Renal pelvis (tissue), 1 donor: ENCODE measurements at regions not wholly inside any gene's neighbourhood (a gene's known extent, or its start where the extent isn't known, plus 50 kb on each side); places are given as distances from the start of the nearest gene placed in this dataset.
"Not testable (repeated sequence)": the region's sequence is repeated elsewhere in the genome, so short reads cannot be mapped to it uniquely, and the experiment has no call there.

ENCODE experiments used
- DNase-seq: peaks from one replicate; pipeline ENCODE4 v3.0.0-alpha.2; 2013

DNA sequence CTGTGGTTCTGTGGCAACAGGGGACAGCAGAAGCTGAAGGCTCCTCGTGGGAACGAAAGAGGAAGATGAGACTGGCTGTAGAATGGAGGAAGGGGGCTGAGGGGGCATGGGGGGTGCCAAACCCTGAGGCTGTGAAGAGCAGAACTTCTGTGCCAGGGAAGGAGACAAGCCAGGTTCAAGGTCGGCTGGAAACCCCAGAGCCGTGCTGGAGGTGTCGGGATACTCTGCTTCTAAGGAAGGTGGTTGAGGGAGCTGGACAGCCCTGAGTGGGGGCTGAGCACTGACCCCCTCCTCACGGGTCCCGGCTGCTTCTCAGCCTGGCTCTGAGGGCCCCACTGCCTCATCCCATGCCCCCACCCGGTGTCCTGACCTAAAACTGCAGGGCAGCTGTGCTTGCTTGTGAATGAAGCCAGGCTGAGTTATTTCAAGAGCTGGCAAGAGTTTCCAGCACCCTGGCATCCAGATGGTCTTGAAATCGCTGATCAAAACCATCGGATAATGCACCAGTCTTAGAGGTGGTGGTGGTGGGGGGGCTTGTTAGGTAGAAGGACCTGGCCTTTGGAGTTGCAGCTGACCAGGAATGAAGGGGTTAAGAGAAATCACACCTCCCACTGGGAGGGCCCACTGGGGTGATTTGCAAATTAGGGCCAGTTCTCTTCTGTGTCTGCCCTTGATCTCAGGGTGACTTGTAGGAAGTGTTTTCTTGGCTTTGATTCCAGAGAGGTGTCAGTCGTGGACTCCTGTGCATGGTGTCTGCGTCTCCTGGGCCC is 218.9 kb upstream of the C1orf174 start:
- no peak for DNase-seq

DNA sequence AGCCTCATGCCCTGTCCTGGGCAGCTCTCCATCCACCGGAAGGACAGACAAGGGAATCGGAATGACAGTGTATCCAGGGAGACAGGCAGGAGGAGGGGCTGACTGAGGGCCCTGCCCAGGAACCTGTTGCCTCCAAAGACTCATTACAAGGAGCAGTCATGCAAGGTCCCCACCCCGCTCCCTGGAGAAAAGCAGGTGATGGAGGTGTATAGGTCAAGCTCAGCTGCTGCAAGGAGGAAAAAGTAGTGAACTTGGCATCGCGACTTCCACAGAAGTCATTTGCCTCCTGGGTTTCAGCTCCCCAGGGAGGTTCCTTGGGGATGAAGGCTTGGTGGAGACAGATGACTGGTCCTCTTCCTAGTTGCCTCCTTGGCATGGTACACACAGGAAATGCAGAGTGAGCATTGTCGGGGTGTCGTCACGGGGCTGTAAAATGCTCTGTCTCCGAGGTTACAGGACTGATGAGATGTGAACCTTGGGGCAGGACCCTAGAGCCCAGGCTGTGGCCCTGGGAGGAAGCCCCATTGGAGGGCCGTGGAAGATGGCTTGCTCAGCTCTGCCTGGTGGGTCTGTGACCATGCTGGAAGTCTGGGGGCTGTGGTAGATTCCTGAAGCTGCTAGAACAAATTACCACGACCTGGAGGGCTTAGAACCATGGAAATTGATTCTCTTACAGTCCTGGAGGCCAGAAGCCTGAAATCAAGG is 219.6 kb upstream of the C1orf174 start:
- DNase-seq, result no peak

DNA sequence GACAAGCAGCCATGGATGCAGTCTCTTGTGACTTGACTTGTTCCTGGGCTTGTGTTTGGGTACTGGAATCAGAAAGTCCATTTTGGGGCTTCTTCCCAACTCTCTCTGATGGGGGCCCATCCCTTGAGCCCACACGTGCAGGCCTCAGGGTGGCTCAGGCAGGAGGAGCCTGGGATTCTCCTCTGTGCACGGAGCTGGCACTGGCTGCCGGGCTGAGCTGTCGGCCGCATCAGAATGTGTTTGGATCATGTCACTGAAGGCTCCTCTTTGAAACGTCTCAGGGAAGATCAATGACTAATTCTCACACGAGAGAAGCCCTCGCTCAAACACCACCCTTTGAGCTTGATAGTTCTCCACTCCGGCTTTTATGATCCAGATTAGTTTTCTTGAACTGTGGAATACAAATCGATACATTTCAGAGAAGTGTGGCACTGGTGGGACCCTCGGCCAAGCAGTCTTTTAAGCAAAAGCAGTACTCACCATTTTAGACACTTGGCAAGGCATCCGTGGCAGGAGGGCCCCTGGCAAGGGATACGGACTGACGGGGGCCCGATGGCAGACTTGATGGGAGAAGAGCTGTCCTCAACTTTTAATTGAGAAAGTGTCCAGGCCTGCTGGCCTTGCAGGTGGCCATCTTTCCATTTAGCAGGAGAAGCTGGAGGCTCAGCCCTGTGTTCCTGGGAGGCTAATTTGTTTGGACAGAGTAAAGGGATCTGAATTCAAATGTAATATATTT is 220.7 kb upstream of the C1orf174 start:
- DNase-seq, result no peak

DNA sequence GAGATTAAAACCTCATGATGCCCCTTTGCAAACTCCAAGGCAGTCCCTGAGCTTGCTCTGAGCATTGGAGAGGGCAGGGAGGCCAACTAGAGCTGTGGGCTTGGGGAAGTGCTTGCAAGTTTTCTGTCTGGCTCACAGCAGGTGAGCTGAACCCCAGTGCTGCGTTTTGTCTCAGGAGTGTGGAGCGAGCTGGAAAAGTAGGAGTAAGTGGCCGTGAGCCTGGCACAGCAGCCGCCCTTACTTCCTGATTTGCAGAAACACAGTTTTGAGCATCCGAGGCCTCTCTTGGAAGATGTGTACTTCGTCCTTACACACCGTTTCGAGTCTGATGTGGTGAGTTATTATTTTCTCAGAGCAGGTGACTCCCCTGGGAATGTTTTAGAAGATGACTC is 221.2 kb upstream of the C1orf174 start:
- DNase-seq, result no peak

DNA sequence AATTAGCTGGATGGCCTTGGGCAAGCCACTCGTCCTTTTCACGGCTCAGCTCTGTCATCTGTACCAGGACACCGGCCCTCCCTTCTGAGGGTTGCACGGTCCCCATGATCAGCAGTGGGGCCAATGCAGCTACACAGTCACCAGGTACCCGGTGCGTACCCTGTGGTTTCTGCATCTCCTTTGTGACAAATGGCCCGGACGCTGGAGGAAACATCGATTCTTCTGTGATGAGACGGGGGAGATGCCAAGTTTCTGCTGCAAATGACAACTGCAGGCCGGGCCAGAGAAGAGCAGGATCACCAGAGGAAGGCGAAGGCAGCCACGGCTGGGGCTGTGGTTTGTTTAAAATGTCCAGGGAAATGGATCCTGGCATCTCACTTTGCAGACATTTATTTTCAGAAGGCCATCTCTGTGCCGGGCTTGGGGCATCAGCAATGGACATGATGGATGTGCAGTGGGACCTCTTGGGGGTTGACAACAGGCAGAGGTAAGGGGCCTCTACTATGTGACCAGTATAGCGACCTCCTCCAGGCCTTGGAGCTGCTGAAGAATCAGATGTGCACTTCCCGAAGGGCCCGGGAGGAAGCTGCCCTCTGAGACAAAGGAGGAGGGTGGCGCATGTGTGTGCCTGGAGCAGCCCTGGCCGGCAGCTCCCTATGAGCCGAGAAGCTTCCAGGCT is 221.9 kb upstream of the C1orf174 start:
- DNase-seq, result no peak

DNA sequence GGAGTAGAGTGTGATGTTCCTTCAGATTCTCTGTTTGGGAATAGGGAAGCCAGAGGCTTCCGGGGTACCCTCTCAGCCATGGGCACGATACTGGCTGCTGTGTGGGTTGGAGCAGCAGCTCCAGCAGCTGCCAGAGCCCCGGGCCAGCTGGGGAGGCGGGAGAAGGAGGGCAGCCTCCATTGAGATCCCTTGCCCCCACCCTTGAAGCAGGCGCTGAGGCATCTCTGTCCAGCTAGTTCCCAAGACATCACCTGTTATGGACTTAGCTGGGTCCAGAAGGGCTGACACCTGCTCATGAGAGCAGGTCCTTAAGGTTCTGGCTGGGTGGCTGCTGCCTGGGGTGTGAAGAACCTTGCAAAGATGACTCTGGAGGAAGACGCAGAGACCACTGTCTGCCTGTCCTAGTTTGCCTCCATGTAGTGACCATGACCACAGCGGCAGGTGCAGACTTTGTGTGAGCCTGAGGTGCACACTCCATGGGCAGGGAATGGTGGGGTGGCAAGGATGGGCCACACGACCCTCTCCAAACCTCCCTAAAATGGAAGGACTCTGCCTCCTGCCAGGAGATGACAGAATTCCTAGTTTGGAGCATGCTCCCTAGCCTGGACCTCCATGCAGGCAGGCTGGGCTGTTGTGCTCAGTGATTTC is 222.6 kb upstream of the C1orf174 start:
- no peak for DNase-seq

DNA sequence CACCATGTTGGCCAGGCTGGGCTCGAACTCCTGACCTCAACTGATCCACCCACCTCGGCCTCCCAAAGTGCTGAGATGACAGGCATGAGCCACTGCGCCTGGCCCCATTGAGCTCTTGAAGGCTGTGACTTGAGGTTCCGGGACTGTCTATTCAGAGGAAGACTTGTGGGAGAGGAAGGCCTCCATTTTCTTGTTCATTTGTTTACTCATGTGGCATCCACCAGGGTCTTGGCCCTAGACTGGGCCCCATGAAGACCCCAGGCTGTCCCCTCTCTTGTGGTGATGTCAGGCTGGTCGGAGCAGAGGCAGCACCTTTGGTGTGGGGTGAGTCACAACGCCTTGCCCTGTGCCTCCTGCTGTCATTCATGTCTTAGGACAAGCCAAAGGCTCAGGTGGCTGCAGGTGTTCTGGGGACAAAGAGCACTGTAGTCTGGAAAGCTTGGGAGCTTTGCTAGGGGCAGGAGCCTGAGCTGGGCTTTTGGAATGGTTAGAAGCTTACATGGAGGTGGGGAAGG is 224.6 kb upstream of the C1orf174 start:
- DNase-seq, result no peak

DNA sequence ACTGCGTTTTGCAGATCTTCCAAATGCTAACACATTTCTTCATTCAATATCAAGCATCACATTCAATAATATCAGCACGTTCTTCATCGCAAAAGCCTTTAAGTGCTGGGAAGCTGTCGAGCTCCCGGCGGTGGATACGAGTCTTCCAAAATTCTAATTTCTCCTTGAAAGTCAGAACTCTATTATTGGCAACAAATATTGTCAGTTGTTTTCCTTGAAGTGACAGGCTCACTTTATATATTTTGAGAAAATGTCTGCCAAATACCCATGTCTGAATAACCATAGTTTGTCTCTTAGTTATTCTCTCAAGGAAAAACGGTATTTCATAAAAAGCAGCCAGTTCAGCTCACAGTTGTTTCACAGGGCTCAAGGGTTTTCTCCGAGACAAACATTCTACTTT is 226.2 kb upstream of the C1orf174 start:
- DNase-seq, result no peak

DNA sequence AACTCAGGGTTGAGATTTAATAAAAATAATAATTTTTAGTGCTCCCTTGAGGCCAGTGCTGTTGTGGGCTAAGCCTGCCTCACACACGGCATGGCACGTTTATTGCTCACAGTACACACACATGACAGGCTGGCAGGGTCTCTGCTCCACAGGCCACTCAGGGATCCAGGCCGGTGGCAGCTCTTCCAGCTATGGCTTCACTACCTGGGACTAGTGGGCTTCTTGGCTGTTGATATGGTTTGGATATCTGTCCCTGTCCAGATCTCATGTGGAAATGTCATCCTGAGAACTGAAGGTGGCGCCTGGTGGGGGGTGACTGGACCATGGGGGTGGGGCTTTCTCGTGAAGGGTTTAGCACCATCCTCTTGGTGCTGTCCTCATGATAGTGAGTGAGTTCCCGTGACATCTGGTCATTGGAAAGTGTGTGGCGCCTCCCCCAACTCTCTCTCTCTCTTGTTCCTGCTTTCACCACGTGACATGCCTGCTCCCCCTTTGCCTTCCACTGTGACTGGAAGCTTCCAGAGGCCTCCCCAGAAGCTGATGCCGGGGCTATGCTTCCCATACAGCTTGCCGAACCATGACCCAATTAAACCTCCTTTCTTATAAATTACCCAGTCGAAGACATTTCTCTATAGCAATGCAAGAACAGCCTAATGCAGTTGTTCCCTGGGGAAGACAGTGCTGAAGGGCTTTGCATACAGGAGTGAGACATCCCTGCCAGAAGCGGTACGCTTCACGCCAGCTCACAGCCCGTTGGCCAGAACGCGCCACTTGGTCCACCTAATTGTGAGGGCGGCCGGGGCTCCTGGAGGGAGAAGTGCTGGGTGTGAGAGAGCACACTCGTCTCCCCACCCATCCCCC is 226.9 kb upstream of the C1orf174 start:
- DNase-seq, result no peak

DNA sequence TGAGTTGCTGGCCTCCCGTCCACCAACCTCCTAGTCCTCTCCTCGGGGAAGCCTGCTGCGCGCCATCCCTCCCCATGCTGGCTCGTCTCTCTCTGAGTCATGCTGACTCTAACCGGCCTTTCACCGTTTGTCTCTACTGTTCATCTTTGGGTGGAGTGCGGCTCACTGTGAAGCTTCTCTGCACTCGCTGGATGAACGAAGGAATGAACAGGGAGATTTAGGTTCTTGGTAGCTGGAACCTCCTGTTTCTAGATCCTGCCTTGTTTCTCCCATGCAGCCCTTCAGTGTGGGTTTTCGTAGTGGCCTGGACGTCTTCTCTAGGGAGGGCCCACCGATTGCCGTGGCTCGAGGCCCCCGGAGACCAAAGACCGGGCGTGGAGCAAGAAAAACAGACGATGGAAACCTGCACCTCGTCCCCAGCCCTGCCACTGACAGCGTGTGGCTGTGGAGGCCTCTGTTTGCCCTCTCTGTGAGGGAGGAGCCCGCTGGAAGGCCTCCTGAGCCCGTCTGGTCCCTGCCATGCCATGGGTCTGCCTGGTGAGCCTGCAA is 227.6 kb upstream of the C1orf174 start:
- DNase-seq, result no peak

DNA sequence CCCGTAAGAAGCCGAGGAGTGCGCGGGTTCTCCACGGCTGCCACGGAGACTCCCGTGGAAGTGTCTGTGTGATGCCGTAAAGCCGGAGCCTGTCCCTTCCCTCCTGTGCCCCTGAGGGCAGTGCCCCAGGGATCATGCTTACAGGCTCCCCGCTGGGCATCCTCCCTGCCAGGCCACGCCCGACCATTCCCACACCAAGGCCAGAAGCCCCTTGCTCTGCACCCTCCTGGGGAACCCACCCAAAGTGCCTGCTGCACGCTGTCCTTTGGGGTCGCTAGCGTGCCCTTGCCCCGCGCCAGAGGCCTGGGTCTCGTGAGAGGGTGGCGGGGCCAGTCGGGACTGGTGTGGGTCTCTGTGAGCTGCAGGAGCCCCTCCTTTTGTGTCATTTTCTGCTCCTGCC is 228.5 kb upstream of the C1orf174 start:
- DNase-seq, result no peak

DNA sequence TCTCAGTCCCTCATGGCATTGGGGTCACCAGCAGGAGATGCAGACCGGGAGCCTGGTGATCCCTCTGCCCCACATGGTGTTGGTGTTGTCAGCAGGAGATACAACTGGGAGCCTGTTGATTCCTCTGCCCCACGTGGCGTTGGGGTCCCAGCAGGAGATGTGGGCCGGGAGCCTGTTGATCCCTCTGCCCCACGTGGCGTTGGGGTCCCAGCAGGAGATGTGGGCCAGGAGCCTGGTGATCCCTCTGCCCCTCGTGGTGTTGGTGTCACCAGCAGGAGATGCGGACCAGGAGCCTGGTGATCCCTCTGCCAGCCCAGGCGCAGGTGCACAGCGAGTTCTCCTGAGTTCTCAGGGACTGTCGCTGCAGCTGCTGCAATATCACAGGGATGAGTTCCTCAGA is 229.6 kb upstream of the C1orf174 start:
- DNase-seq, result no peak

DNA sequence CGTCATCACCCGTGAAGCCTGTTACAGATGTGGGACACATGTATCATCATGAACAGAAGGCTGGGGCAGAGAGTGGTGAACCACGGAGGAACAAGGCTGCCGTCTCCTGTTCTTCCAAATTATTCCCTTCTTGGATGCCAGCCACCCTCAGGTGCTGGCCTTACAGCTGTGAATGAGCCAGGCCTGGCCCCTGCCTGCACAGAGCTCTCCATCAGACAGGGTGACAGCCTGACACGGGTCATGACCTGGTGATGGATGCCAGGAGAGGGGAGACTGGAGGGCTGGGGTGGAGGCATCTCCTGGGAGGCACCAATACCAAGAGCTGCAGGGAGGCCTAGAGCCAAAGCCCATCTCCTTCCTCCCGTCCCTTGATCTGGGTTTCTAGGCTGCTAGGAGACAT is 230.0 kb upstream of the C1orf174 start:
- no peak for DNase-seq

DNA sequence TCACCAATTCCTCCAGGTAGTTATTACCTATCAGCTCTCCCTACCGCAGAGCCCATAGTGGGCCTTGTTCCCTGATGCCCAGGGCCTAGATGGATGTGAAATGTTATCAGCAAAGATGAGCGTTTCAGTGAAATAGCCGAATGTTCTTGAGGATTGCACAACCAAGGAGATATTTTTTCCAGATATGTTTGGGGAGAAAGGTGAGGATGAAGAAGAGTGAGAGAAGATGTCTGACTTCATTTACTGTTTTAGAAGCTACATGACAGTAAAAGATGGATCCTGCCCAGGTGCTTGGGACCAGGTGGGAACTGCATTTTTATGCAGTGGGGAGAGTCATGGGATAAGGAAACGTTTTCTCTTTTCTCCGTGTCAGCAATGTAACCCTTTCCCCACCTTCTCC is 231.7 kb upstream of the C1orf174 start:
- no peak for DNase-seq

DNA sequence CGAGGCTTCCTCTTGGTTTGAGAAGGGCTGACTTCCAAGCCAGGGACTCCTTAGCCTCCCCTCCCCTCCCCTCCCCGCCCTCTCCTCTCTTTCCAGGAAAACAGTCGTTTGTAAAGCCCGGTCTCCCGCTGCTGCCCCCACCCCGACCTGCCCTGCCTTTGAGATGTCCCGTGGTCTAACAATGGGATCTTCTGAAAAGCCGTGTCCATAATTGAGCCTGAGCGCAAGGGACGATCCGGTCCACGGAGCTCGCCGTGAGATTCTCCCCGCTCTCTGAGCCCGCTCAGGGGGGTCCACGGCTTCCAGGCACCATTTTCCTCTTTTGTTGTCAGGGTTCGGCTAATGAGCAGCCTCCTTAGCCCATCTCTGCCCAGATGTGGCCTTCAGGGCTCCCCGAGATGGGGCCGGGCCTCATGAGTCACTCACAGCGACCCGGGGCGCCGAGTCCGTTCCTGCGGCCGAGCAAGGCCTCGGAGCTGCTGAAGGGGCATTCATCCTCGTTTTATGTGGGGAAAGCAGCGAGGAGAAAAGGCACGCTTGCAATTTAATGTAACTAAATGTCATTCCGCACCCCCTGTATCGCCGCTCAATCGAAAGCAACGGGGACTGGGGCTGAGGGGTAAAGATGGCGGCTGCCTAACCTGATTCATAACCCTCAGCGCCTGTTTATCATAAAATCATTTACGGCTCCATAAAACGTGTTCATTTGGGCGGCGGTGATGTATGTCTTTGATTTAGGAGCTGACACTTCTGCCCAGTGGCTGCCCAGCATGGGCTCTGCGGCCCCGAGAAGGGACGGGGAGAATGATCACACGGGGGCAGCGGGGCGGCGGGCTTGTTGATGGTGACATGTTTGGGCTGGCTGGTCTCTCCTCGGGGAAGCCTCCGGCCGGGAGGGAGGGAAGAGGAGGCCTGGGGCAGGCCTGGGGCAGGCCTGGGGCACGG is 232.6 kb upstream of the C1orf174 start:
- DNase-seq, result no peak

DNA sequence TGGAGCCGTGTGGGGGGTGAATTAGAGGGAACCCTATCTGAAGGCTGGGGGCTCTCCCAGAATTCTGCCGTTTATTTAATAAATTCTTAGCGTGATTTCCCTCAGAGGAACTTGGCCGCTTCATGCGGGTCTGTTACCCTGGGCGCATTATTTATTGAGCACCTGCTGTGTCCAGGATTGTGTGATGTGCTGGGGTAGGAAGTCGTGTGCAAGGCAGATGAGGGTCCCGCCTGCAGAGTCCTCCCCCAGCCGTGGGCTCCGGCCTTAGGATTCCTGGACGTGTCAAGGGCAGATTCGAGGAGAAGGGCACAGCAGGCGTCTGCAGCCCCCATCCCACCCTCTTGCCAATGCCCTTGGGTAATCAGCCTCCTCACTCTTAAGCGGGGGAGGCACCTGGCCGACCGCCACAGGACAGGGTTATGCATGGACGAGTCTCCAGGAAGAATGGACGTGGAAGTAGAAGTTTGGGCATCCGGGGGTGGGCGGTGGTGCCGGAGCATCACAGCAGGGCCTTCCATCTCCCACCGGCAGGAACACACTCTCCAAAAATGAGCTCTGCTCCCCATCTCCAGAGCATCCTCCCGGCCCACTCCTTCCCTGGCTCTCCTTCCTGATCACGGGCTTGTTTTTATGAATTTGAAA is 233.3 kb upstream of the C1orf174 start:
- no peak for DNase-seq

DNA sequence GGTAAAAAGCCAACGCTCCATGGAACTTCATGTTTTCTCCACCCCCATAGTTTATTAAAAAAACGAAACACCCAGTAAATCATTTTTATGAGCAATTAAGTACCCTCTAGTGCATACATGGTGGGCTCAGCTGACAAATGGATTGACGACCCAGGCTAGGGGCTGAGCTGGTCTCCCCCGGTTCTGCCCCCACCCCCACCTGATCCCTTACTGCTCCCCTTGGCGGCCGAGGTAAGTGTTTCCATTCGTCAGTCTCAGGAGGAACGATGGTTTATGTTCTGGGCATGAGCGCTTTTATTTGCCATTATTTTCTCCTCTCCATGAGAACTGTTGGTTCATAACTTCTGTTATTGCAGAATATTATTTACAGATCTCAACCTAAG is 233.9 kb upstream of the C1orf174 start:
- no peak for DNase-seq

DNA sequence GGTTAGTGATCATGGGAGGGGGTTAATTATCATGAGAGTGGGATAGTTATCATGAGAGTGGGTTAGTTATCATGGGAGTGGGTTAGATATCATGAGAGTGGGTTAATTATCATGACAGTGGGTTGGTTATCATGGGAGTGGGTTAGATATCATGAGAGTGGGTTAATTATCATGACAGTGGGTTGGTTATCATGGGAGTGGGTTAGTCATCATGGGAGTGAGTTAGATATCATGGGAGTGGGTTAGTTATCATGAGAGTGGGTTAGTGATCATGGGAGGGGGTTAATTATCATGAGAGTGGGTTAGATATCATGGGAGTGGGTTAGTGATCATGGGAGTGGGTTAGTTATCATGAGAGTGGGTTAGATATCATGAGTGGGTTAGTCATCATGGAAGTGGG is 235.8 kb upstream of the C1orf174 start:
- DNase-seq, result not testable (repeated sequence)
